ENCODE measurements at regions not wholly inside any gene's neighbourhood (a gene's known extent, or its start where the extent isn't known, plus 50 kb on each side); places are given as distances from the start of the nearest gene placed in this dataset.
"Not testable (repeated sequence)": the region's sequence is repeated elsewhere in the genome, so short reads cannot be mapped to it uniquely, and the experiment has no call there.

GRCh38 chr7:153541903-153542302 lies 510.3 kb upstream of the DPP6 start:
- no peak for DNase-seq

GRCh38 chr7:153543232-153543631 lies 509.0 kb upstream of the DPP6 start:
- DNase-seq: no peak

- DNase-seq: no peak
Measured at GRCh38 chr7:153550173-153550572, 502.0 kb upstream of the DPP6 start.

DNA sequence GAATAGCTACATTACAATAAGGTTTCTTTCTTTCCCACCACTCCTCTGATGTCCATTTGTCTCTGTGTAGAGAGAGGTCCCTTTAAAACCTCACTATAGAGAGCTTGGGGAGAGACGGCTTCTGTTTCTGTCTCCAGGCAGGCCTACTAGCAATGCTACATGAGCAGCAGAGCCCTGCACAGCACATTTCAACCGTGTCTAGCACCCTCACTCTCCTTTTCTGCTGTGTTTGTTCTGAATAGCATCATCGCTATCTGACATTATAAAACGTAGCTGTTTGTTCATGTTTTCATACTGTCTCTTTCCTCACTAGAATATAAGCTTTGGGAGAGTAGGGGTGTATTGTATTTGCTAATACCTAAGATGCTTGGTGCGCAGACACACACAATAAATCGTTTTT lies 487.8 kb upstream of the DPP6 start:
- no peak for DNase-seq

- no peak for DNase-seq
Measured at GRCh38 chr7:153566324-153566723, 485.9 kb upstream of the DPP6 start.

DNA sequence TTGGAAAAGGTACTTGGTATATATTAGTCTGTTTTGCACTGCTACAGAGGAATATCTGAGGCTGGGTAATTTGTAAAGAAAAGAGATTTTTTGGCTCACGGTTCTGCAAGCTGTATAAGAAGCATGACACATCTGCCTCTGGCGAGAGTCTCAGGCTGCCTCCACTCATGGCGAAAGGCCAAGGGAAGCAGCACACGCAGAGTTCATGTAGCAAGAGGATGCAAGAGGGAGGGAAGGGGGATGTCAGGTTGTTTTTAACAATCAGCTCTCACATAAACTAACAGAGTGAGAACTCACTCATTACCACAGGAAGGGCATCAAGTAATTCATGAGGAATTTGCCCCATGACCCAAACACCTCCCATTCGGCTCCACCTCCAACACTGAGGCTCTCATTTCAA lies 484.8 kb upstream of the DPP6 start:
- no peak for DNase-seq

DNA sequence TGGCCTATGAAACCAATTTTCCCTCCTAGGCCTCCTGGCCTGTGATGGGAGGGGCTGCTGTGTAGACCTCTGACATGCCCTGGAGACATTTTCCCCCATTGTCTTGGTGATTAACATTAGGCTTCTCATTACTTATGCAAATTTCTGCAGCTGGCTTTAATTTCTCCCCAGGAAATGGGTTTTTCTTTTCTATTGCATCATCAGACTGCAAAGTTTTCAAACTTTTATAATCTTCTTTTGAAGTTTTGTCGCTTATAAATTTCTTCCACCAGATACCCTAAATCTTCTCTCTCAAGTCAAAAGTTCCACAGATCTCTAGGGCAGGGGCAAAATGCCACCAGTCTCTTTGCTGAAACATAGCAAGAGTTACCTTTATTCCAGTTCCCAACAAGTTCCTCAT lies 482.7 kb upstream of the DPP6 start:
- DNase-seq: not testable (repeated sequence)

GRCh38 chr7:153576096-153576495 lies 476.1 kb upstream of the DPP6 start:
- DNase-seq: no peak

- no peak for DNase-seq
Measured at GRCh38 chr7:153581419-153581818, 470.8 kb upstream of the DPP6 start.

GRCh38 chr7:153584132-153584531 lies 468.1 kb upstream of the DPP6 start:
- DNase-seq: no peak

DNA sequence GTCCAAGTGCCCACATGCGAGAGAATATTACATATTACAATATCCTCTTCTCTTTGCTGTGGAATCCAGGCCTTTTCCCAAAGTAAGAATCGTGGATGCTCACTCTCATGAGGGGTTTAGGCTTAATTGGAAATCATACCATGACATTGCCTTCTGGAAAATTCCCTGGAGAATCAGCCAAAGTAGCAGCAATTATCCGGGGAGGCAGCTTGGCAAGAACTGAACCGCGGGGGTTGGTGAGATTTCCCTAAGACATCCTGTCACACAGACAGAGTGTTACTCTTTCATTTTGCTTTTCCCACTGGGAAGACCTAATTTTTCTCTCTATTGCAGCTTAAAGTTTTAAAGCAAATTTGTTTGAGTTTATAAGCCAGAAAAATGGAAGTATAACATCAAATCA lies 463.6 kb upstream of the DPP6 start:
- DNase-seq: no peak

DNA sequence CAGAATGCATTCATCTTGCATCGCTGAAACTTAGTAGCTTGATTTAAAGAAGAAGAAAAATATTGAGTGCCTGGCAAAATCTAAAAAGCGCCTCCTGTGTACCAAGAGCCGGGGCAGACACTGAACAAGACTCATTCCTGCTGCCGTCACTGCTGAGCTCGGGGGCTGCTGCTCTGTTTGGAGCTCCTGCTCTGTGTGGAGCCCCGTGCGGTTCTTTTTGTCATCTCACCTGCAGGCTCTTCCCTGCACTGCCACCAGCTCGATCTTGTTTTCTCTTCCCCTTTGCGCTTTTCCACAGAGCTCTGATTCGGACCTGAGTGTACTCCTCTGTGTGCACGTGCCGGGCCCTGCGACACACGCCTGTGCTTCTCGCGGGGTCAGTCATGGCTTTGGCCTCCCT lies 462.1 kb upstream of the DPP6 start:
- DNase-seq: no peak

- DNase-seq: no peak
Measured at GRCh38 chr7:153590571-153590970, 461.6 kb upstream of the DPP6 start.

GRCh38 chr7:153607354-153607753 lies 444.8 kb upstream of the DPP6 start:
- DNase-seq: no peak

GRCh38 chr7:153616711-153617325 lies 435.4 kb upstream of the DPP6 start:
- DNase-seq: no peak

- no peak for DNase-seq
Measured at GRCh38 chr7:153627323-153627722, 424.9 kb upstream of the DPP6 start.

DNA sequence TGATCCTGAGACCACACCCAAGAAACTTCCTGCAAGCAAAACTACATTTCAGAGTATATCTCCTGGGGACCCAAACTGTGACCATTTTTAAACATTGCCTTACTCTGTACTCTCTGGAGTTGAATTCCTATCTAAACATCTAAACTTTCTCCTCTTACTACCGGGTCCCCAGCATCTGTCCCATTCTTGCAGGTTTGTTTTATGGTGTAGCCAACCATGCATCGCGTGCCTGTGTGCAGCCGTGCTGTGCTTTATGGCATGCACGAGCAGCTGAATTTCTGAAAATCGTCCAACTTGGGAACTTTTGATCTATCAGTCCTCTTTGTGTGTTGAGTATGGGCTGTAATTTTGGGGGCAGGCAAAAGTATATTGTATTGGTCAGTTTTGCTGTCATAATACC lies 423.8 kb upstream of the DPP6 start:
- no peak for DNase-seq

DNA sequence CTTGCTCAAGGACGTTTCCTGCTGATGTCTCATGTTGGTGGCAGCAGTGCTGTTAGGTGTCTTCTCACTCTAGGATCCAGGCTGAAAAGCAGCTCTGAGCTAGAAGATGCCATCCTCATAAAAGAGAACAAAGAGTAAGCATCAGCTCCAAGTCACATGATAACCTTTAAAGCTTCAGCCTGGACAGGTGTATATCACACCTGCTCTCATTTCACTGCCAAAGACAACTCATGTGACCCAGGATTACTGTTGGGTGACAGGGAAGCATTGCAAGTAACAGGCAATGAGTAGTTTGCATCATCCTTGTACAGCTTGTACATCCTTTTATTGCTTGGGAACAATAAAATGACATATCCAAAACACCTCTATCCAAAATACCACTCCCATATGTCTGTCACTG lies 423.4 kb upstream of the DPP6 start:
- no peak for DNase-seq

- no peak for DNase-seq
Measured at GRCh38 chr7:153638821-153639435, 413.3 kb upstream of the DPP6 start.

DNA sequence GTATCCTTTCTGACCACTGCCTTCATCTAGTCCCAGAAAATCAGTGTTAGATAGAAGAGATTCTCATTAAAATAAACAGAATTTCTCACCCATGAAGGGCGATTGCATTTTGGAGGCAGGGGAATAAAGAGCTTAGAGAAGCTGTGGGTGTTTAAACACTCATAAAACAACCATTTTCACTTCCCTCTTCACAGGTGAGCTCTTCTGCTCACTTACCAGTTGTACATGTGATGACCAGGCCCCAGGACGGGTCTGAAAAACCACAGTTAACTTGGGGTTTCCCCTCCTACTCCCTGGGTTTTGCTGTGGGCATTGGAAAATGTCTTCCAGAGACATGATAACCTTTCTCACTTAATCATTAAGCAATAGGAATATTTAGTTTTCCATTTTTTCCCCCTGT lies 411.6 kb upstream of the DPP6 start:
- DNase-seq: no peak

DNA sequence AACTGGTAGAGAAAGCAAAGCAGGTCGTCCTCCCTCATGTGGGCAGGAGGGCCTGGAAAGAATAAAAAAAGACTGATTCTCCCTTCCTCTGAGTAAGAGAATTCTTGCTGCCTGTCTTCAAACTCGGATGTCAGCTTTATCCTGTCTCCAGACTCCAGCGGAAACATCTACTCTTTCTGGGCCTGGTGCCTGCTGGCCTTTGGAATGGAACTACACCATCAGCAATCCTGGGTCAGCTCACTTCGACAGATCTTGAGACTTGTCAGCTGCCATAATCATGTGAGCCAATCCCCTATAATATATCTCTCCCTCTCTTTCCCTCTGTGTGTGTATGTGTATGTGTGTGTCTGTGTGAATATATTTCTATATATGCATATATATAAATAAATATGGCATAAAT lies 411.0 kb upstream of the DPP6 start:
- no peak for DNase-seq

DNA sequence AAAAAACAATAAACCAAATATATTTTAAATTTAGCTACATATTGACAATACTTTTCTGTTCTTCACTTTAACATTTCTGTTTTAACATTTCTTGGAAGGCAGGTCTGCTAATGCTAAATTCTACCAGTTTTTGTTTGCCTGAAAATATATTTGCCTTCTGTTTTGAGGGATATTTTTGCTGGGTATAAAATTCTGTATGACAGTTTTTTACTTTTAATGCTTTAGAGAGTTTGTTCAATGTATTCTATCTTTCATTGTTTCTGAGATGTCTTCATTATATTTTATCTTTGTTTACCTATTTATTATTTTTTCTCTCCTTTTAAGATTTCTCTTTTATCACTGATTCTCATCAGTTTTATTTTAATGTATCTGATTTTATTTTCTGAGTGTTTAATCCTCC lies 409.2 kb upstream of the DPP6 start:
- no peak for DNase-seq

DNA sequence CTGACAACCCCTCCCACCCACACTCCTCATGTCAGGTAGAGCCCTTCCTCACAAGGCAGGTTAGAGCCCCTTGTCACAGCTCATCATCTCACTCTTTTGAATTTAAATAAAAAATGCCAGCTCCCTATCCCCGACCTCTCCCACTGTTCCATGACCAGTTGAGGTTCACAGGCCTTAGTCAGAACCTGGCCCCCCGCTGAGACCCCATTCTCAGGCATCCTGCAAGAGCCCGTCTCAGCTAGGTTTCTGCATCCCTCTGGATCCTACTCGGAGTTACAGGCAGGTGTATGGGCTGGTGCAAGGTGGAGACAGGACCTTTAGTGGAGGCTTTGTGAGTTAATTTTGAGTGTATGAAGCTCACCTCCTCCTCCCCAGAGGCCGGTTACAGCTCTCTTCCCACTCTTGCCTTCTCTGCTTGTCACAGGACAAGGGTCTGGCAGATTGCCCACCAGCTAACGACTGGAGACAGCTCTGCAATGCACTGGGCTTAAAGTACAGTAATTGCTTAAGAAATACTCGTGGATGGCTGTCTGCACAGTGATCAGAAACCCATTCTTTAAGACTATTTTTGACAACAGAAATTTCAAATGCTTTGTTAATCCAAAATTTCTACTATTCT lies 394.9 kb upstream of the DPP6 start:
- DNase-seq: no peak

- no peak for DNase-seq
Measured at GRCh38 chr7:153675131-153675530, 377.1 kb upstream of the DPP6 start.

DNA sequence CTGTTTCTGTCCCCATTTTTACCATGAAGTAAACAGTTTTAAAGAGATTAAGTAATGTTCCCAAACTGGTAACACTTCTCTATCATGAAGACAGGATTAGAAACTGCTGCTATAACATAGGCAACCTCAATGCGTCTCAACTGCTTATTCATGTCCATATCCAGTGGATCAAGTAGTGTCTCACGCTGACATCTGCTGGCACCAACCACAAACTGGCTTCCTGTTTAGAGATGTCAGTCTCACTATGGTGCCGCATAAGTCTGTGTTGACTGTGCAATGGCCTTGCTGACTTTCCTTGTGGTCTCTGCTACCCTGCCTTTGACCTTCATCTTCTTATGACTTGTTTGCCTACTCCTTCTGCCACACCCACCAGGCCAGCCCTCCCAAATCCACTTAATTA lies 369.6 kb upstream of the DPP6 start:
- DNase-seq: no peak

Data from right forelimb (tissue), 1 donor.